HG03521 (cell line): ENCODE measurements at regions not wholly inside any gene's neighbourhood (a gene's known extent, or its start where the extent isn't known, plus 50 kb on each side); places are given as distances from the start of the nearest gene placed in this dataset.

Source experiments
- ATAC-seq: cut with Tn5 transposase; IDR thresholded peaks from one replicate; pipeline ENCODE4 v1.9.1; 2021; ENCODE audit warnings: mild to moderate bottlenecking, moderate library complexity; ENCODE audit not compliant: unreplicated experiment

GRCh38 chr14:47778631-47779030 lies 103.2 kb upstream of the MDGA2 start:
- no peak for ATAC-seq

DNA sequence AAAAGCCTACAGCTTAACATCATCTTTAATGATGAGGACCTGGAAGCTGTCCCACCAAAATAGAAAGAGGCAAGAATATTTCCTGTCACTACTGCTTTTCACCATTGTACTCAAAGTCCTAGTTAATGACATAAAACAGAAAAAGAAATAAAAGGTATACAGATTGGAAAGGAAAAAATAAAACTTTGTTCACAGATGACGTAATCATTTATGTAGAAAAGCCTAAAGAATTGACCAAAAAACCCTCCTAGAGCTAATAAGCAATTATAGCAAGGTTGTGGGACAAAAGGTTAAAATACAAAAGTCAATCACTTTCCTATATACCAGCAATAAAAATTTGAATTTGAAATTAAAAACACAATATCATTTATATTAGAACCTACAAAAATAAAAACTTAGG lies 97.2 kb upstream of the MDGA2 start:
- no peak for ATAC-seq

DNA sequence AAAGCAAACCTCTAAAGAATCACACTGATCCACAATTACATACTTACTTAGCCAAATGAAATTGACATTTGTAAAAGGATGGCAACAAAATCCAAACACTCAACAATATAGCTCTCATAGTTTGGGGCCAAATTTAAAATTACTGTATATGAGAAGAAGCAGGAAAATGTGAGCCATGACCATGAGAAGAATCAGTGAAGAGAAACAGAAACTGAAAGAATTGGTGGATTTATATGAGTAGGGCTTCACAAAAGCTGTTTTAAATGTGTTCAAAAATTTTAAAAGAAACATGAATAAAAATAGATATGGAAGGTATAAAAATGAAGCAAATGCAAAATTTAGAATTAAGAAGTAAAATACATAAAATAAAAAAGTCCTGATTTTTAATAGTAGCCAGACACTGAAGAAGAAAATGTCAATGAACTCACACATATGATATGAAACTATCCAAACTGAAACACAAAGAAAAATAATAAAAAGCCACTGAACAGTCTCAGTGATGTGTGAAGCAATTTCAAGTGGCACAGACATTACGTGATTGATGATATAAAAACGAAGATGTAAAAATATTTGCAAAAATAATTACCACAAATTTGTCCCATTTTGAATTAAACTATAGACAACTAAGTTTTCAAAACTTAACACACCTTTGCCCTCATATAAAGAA lies 87.9 kb upstream of the MDGA2 start:
- ATAC-seq = no peak

DNA sequence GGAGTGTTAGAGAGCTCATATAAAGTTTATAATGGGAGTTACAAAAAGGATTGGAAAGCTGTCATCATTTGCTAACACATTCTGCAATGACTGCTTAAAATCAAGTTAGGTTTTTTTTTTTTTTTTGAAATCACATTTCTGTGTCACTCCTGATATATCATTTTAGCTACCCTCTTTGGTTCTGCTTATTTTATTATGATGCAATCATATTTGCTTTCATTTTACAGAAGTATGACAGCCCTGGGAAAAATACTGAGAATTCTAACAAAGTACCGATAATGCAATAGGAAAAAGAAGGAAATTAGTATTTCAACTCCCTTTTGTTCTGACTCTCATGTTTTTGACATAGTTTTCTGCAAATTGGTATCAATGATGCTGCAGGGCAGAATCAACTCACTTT lies 71.6 kb upstream of the MDGA2 start:
- no peak for ATAC-seq

DNA sequence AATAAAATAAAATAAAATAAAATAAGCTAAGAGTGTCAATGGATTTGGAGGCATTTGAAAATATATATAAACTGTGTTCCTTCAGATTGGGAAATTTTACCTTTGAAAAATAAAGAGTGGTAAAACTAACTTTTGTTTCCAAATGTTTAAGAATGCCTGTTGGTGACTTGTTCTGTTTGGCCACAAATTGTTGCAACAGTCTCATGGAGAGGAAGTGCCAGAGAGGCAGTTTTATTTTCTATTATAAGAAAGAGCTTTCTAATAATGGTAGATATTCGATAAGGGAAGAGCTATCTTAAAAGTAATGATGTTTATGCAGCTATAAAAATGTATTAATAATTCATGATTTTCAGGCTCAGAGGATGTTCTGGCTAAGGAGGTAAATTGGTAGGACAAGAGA lies 68.8 kb upstream of the MDGA2 start:
- ATAC-seq = no peak

DNA sequence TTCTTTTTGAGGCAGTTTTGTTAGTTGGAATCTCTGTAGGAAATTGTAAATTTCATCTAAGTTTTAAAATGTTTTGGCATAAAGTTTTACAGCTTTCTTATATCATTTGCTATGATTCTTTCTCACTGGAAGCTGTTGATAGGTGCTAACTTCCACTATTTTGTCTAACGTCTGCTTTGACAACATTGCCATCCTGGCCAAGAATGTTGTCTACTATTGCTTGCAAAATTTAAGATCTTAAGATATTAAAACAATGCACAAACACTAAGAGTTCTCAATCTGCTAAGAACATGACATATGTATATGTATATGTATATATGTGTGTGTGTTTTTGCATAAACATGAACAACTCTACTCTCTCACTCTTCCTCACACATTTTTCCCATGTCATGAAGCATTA lies 64.1 kb upstream of the MDGA2 start:
- ATAC-seq = no peak

- no peak for ATAC-seq
Measured at GRCh38 chr14:47730296-47730695, 54.9 kb upstream of the MDGA2 start.
